ENCODE measurements at regions not wholly inside any gene's neighbourhood (a gene's known extent, or its start where the extent isn't known, plus 50 kb on each side); places are given as distances from the start of the nearest gene placed in this dataset.
A peak's percentile ranks its signal among the peaks of the same experiment; 100 is the strongest.
"Not testable (repeated sequence)": the region's sequence is repeated elsewhere in the genome, so short reads cannot be mapped to it uniquely, and the experiment has no call there.

DNA sequence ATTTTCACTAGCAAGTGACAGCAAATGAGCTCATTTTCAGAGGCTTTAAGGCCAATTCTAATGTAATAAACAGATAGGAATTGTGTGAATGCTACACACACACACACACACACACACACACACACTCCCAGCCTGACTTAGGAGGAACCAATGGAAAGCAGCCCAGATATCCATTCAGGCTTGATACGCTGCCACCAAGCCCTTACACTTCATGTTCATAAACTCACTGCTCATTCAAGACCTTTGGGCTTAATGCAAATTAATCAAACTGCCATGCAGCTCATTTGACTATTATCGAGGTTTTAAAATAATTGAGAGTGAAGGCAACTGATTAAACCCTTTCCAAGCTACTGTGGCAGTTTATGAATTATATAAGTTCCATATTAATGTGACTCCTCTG, 298.9 kb upstream of the NCKAP5 start:
- Mint-ChIP-seq H3K4me3 (no peak overlapping the region), H3K27ac (ENCODE audit: unreplicated experiment) (no peak overlapping the region), H3K9me3 (peaks cover 7% of the 10 kb centered on the region), H3K36me3 (ENCODE audit: low read depth) (no peaks in the 10 kb centered on the region), H3K4me1 (no peaks in the 10 kb centered on the region), H3K27me3 (ENCODE audit: low read depth) (no peaks in the 10 kb centered on the region)
- TF ChIP-seq, protein P1, sequence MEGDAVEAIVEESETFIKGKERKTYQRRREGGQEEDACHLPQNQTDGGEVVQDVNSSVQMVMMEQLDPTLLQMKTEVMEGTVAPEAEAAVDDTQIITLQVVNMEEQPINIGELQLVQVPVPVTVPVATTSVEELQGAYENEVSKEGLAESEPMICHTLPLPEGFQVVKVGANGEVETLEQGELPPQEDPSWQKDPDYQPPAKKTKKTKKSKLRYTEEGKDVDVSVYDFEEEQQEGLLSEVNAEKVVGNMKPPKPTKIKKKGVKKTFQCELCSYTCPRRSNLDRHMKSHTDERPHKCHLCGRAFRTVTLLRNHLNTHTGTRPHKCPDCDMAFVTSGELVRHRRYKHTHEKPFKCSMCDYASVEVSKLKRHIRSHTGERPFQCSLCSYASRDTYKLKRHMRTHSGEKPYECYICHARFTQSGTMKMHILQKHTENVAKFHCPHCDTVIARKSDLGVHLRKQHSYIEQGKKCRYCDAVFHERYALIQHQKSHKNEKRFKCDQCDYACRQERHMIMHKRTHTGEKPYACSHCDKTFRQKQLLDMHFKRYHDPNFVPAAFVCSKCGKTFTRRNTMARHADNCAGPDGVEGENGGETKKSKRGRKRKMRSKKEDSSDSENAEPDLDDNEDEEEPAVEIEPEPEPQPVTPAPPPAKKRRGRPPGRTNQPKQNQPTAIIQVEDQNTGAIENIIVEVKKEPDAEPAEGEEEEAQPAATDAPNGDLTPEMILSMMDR (conservative IDR thresholded peaks at IDR 0.05) = no peak
- DNase-seq (ENCODE audit: low read depth, low spot score) = no peak

DNA sequence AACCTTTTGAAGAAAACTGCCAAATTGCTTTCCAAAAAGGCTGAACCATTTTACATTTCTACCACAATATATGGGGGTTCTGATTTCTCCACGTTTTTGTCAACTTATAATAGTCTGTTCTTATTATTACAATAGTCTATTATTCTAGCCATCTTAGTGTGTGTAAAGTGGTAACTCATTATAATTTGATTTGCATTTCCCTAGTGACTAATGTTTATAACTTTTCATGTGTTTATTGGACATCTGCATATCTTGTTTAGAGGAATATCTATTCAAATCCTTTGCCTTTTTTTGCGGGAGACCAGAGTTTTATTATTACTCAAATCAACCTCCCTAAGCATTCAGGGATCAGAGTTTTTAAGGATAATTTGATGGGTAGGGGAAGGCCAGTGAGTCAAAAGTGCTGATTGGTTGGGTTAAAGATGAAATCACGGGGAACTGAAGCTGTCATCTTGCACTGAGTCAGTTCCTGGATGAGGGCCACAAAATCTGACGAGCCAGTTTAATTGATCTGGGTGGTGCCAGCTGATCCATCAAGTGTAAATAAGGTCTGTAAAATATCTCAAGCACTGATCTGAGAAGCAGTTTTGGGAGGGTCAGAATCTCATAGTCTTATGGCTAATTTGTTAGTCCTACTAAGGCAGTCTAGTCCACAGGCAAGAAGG, 303.4 kb upstream of the NCKAP5 start:
- H3K4me3 Mint-ChIP-seq = no peak overlapping the region
- H3K27ac Mint-ChIP-seq (ENCODE audit: unreplicated experiment) = no peak overlapping the region
- H3K9me3 Mint-ChIP-seq = peaks cover 10% of the 10 kb centered on the region
- no peak for DNase-seq (ENCODE audit: low read depth, low spot score)
- no peaks in the 10 kb centered on the region for H3K4me1 Mint-ChIP-seq
- H3K27me3 Mint-ChIP-seq (ENCODE audit: low read depth) = no peaks in the 10 kb centered on the region
- TF ChIP-seq, protein P1 (conservative IDR thresholded peaks at IDR 0.05) = no peak
- H3K36me3 Mint-ChIP-seq (ENCODE audit: low read depth) = no peaks in the 10 kb centered on the region

DNA sequence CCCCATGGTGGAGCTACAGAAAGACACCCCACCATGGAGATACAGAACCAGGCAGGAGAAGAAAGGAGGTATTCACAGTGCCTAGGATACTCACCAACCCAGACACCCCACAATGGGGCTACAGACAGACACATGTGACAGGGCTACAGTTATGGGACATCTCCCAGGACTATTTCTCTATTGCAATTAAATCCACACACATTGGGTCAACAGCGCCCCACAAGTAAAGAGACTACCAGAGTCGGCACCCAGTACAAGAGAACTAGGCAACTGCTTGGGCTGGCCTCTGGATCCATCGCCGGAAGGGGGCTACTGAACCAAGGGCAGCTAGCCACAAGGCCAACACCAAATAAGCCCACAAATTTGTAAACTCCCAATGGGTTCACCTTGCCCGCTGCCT, 310.1 kb upstream of the NCKAP5 start:
- H3K36me3 Mint-ChIP-seq (ENCODE audit: low read depth) = no peaks in the 10 kb centered on the region
- TF ChIP-seq, protein P1 (conservative IDR thresholded peaks at IDR 0.05) = no peak
- H3K27ac Mint-ChIP-seq (ENCODE audit: unreplicated experiment) = no peak overlapping the region
- no peak for DNase-seq (ENCODE audit: low read depth, low spot score)
- no peaks in the 10 kb centered on the region for H3K9me3 Mint-ChIP-seq
- peaks cover 12% of the 10 kb centered on the region for H3K27me3 Mint-ChIP-seq (ENCODE audit: low read depth)
- no peak overlapping the region for H3K4me3 Mint-ChIP-seq
- no peaks in the 10 kb centered on the region for H3K4me1 Mint-ChIP-seq

DNA sequence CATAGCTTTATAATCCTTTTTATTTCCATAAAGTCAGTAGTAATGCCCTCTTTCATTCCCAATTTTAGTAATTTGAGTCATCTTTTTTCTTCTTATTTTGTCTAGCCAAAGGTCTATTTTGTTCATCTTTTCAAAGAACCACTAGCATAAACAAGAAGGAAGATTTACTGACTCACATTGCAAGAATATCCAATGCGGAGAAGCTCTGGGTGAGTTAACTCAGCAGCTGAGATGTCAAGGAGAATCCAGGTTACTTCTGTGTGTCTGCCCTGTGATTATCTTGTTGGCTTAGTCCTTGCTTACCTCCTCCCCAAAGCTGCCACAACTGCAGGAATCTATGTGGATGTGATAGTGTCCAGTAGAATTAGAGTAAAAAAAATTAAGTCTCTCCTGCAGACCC, 311.4 kb upstream of the NCKAP5 start:
- DNase-seq (ENCODE audit: low read depth, low spot score) = no peak
- peaks cover 14% of the 10 kb centered on the region for H3K27me3 Mint-ChIP-seq (ENCODE audit: low read depth)
- H3K27ac Mint-ChIP-seq (ENCODE audit: unreplicated experiment) = no peak overlapping the region
- TF ChIP-seq, protein P1 (conservative IDR thresholded peaks at IDR 0.05) = no peak
- H3K4me3 Mint-ChIP-seq = no peak overlapping the region
- H3K9me3 Mint-ChIP-seq = no peaks in the 10 kb centered on the region
- no peaks in the 10 kb centered on the region for H3K4me1 Mint-ChIP-seq
- H3K36me3 Mint-ChIP-seq (ENCODE audit: low read depth) = no peaks in the 10 kb centered on the region

DNA sequence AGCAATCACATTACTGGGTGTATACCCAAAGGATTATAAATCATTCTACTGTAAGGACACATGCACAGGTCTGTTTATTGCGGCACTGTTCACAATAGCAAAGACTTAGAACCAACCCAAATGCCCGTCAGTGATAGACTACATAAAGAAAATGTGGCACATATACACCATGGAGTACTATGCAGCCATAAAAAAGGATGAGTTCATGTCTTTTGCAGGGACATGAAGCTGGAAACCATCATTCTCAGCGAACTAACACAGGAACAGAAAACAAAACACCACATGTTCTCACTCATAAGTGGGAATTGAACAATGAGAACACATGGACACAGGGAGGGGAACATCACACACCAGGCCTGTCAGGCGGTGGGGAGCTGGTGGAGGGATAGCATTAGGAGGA, 313.9 kb upstream of the NCKAP5 start:
- not testable (repeated sequence) for H3K36me3 Mint-ChIP-seq (ENCODE audit: low read depth); DNase-seq (ENCODE audit: low read depth, low spot score); H3K27ac Mint-ChIP-seq (ENCODE audit: unreplicated experiment); H3K9me3 Mint-ChIP-seq; H3K4me1 Mint-ChIP-seq; H3K4me3 Mint-ChIP-seq
- H3K27me3 Mint-ChIP-seq (ENCODE audit: low read depth) = peaks cover 29% of the 10 kb centered on the region

DNA sequence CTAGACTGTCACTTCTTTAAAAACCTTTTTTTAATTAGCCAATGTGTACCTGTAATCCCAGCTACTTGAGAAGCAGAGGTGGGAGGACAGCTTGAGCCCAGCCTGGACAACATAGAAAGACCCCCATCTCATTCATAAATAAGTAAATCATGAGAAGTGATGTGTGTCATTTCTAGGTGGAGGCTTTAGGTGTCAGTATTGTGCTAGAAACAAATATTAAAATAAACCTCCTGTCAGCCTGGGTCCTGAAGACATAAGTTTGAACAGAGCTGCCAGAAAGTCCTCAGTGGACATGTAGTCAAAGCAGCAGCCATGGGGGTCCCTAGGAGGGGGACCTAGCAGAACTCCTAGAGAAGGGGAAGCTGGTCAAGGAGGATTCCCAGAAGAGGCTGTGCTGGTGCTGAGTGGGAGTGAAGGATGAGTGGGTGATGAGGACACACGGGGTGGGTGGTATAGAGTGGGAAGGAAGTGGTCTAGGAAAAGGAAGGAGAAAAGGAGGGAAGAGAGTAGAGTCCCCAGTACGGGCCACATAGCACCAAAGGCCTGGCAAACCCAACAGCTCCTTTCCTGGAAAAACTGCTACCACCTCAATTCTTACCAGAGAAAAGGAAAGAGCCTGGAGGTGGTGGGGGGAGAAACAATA, 316.6 kb upstream of the NCKAP5 start:
- no peak for DNase-seq (ENCODE audit: low read depth, low spot score)
- H3K4me1 Mint-ChIP-seq = no peaks in the 10 kb centered on the region
- no peaks in the 10 kb centered on the region for H3K9me3 Mint-ChIP-seq
- H3K4me3 Mint-ChIP-seq = no peak overlapping the region
- peaks cover 31% of the 10 kb centered on the region for H3K27me3 Mint-ChIP-seq (ENCODE audit: low read depth)
- H3K27ac Mint-ChIP-seq (ENCODE audit: unreplicated experiment) = no peak overlapping the region
- TF ChIP-seq, protein P1 (conservative IDR thresholded peaks at IDR 0.05) = peak; percentile 22
- no peaks in the 10 kb centered on the region for H3K36me3 Mint-ChIP-seq (ENCODE audit: low read depth)

Measured in neural crest cell (in vitro differentiated cells).